Posterior vena cava (tissue), 2 donors: ENCODE measurements at regions not wholly inside any gene's neighbourhood (a gene's known extent, or its start where the extent isn't known, plus 50 kb on each side); places are given as distances from the start of the nearest gene placed in this dataset.
"Not testable (repeated sequence)": the region's sequence is repeated elsewhere in the genome, so short reads cannot be mapped to it uniquely, and the experiment has no call there.

Source experiments
- DNase-seq: peaks from one replicate; pipeline ENCODE4 v3.0.0-alpha.2; 2020; ENCODE audit warnings: low spot score
- intact Hi-C, 2 donors: fragments of 100-400 bp; cut with DNase I; formaldehyde crosslinking; loops; one replicate each; pipeline versions ENCODE4 v1.14.1 to v1.14.2; 2022 to 2023
- donor health status: DM: yes; HTN: yes; CAD: no.
- donor health status: DM: yes; HTN: yes; CAD: no.

GRCh38 chr3:182644790-182645433 lies 148.4 kb upstream of the ATP11B start:
- intact Hi-C loops, result loop anchor here in 1 of 2 donors (5.0 kb wide), 1 partner anchor 878 kb away; no protein-coding TSS in a partner anchor
- no peak for DNase-seq

GRCh38 chr3:182650568-182651128 lies 142.7 kb upstream of the ATP11B start:
- no peak for DNase-seq
- intact Hi-C loops, result no loop called here

- DNase-seq, result no peak
- intact Hi-C loops, result no loop called here
Observed at GRCh38 chr3:182651461-182651860, 141.8 kb upstream of the ATP11B start.

GRCh38 chr3:182653065-182653464 lies 140.2 kb upstream of the ATP11B start:
- DNase-seq, intact Hi-C loops: not testable (repeated sequence)

GRCh38 chr3:182668541-182668940 lies 124.8 kb upstream of the ATP11B start:
- intact Hi-C loops, result no loop called here
- no peak for DNase-seq

- no peak for DNase-seq
- intact Hi-C loops, result no loop called here
Observed at GRCh38 chr3:182668974-182669373, 124.3 kb upstream of the ATP11B start.

- DNase-seq, result no peak
- intact Hi-C loops, result no loop called here
Observed at GRCh38 chr3:182671541-182671940, 121.8 kb upstream of the ATP11B start.

GRCh38 chr3:182671942-182672341 lies 121.4 kb upstream of the ATP11B start:
- DNase-seq, result no peak
- intact Hi-C loops, result no loop called here

- DNase-seq, result no peak
- intact Hi-C loops, result no loop called here
Observed at GRCh38 chr3:182673336-182673735, 120.0 kb upstream of the ATP11B start.

- intact Hi-C loops, result loop anchor here in 1 of 2 donors (10.0 kb wide), 1 partner anchor 958 kb away; no protein-coding TSS in a partner anchor
- DNase-seq, result no peak
Observed at GRCh38 chr3:182682263-182683241, 110.8 kb upstream of the ATP11B start.

- intact Hi-C loops, result loop anchor here in 1 of 2 donors (10.0 kb wide), 1 partner anchor 959 kb away; no protein-coding TSS in a partner anchor
- no peak for DNase-seq
Observed at GRCh38 chr3:182683453-182683852, 109.9 kb upstream of the ATP11B start.

GRCh38 chr3:182683858-182684257 lies 109.4 kb upstream of the ATP11B start:
- no peak for DNase-seq
- intact Hi-C loops, result loop anchor here in 1 of 2 donors (10.0 kb wide), 1 partner anchor 959 kb away; no protein-coding TSS in a partner anchor

- DNase-seq, result no peak
- intact Hi-C loops, result loop anchor here in 1 of 2 donors (10.0 kb wide), 1 partner anchor 961 kb away; no protein-coding TSS in a partner anchor
Observed at GRCh38 chr3:182686033-182686886, 107.0 kb upstream of the ATP11B start.

GRCh38 chr3:182690172-182690571 lies 103.1 kb upstream of the ATP11B start:
- intact Hi-C loops, result no loop called here
- DNase-seq, result no peak

- no peak for DNase-seq
- intact Hi-C loops, result no loop called here
Observed at GRCh38 chr3:182692021-182692420, 101.3 kb upstream of the ATP11B start.

- intact Hi-C loops, result no loop called here
- DNase-seq, result no peak
Observed at GRCh38 chr3:182692695-182693094, 100.6 kb upstream of the ATP11B start.

GRCh38 chr3:182693723-182694122 lies 99.6 kb upstream of the ATP11B start:
- intact Hi-C loops, result no loop called here

GRCh38 chr3:182696916-182697315 lies 96.4 kb upstream of the ATP11B start:
- intact Hi-C loops, result no loop called here
- DNase-seq, result no peak

More at GRCh38 chr3:182693723-182694122, 99.6 kb upstream of the ATP11B start:
- no peak for DNase-seq

GRCh38 chr3:182697345-182697919 lies 95.9 kb upstream of the ATP11B start:
- DNase-seq, result no peak
- intact Hi-C loops, result no loop called here
